T1000 (cell line): ENCODE measurements at regions not wholly inside any gene's neighbourhood (a gene's known extent, or its start where the extent isn't known, plus 50 kb on each side); places are given as distances from the start of the nearest gene placed in this dataset.
"Not testable (repeated sequence)": the region's sequence is repeated elsewhere in the genome, so short reads cannot be mapped to it uniquely, and the experiment has no call there.

ENCODE experiments used
- DNase-seq: peaks from one replicate; lab custom pipeline; 2025; ENCODE audit warnings: mixed read lengths; lab: John Stamatoyannopoulos, UW

DNA sequence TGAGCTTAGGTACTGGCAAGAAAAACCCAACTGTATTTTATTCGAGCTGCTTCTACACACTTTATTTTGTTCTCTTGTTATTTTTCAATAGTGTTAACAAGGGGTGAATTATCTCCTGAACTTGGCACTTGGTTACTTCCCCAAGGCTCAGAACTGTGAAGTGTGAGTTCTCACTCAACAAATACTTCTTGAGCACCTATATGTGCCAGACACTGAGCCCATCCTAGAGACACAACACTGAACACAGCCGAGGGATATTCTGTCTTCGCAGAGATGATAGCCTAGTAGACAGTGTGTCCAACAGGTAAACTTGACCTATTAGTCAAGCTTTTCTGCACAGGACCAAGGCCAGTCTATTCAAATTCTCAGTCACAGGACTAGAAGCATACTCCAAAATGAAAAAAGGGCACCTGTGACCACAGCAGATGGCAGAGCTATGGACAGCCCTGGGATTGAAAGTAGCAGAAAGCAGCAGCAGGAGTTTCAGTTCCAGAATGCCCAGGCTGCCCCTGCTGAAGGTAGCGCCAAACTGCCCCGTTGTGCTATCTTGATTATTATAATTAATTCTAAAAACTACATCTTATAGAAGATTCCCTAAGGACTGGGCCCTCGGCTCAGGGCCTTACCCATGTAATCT lies 77.8 kb upstream of the TAB2 start:
- no peak for DNase-seq

DNA sequence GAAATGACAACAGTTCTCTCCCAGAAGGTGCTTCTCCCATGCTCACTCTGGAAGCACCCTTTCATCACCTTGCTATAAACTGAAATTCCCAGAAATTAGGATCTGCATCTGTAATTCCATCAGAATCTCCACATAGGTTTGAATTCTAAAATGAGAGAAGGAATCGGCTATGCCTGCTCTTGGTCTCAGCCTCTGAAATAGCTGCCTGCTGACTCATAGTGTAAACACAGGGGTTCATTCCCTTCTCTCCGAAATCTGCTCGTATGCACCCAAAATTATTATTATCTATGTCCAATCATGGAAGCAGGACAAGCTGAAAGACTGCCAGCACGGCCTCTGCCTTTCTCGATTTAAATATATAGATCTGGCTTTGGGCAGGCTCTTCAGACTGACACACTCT lies 74.6 kb upstream of the TAB2 start:
- DNase-seq = no peak

- no peak for DNase-seq
These were observed 73.4 kb upstream of the TAB2 start for GRCh38 chr6:149244105-149244504.

- no peak for DNase-seq
These were observed 70.7 kb upstream of the TAB2 start for GRCh38 chr6:149246691-149247384.

DNA sequence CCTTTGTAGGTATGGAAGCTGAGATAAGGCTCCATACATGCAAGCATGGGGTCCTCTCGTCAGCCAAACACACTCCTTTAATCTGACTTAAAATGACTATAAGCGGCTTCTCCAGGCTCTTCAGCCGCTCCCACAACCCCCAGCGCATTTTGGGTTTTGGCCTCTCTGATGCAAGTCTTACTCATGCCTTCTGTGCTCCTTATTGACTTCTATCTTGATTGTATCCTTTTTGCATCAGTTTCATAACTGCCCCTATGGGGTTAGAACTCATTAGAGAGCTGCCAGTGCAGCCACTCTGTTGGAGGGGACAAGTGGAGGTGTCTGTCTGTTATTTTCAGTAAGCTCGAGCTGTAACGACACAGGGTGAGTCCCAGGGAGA lies 70.1 kb upstream of the TAB2 start:
- DNase-seq = no peak

- not testable (repeated sequence) for DNase-seq
These were observed 69.2 kb upstream of the TAB2 start for GRCh38 chr6:149248263-149248662.

DNA sequence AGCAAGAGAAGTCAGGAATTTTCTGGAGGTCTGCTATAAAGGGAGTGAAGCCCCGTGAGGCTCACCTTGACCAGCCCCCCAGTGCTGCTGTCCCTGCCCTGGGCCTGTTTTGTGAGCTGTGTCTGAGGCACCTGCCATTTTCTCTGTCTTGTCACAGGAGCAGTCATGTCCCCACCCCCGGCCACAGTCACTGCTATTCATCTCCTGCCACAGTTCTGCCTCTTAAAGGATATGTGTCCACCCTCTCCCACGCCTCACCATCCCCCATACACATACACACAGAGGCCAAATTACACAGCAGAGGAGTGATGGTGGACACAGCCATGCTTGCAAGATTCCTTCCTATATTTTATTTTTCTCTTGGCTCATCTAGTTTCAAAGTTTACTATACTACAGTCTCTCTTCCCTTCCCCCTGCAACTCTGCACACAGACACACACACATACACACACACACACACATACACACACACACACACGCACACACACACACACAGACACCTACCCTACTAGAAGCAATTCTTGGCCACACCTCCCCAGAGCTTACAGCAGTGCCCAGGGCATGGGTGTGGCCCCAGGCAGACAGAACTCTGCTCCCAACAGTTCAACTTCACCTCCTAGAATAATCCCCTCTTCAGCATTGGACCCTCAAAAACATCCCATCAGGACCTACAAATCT lies 68.7 kb upstream of the TAB2 start:
- DNase-seq = no peak

DNA sequence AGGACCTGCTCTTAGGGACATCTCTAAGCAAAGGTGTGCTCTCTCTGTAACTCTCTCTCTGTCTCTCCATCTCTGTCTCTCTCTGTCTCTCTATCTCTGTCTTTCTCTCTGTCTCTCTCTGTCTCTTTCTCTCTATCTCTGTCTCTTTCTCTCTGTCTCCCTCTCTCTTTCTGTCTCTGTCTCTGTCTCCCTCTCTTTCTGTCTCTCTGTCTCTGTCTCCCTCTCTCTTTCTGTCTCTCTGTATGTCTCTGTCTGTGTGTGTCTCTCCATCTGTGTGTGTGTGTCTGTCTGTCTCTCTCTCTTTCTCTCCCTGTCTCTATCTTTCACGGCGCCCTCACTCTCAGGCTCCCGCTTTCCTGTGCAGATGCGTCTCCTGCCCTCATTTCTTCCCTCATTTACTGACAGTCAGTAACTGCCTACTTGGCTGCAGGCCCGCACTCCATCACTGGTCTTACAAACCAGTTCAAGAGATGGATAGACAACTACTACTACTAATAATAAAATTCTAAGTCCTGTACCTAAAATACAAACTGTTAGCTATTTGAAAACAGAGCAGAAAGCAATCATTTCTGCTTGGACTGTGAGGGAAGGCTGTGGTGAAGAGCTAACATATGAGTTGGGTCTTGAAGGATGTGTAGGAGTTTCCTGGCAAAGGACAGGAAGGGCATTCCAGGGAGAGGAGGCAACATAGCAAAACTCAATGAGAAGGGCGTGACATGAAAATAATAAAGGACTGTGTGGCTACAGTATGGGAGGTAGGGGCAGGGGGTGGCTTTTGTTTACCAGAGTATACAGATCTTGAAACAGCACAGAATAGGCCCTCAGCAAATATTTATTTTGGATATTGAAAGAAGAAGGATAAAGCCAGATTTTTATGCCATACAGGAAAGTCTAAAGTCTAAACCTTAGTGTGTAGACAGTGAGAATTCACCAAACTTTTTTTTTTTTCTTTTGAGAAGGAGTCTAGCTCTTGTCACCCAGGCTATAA lies 67.8 kb upstream of the TAB2 start:
- DNase-seq = no peak

DNA sequence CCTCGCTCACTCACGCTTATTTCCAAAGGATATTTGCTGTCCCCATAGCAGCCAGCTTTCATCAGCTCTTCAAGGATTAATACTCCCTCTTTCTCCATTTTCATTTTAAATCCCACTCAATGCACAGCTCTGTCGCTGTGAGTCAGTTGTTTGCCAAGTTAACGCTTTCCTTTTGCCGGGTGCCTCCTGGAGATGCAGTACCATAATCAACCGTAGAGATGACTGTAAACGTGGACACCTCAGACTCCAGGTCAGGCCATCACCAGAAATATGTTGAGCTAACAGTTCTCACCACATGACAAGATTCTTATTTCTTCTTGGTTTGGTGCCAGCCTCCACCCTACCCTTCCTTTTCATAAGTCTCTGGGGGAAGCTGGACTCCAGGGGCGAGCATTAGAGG lies 66.6 kb upstream of the TAB2 start:
- no peak for DNase-seq

GRCh38 chr6:149252622-149253021 lies 64.9 kb upstream of the TAB2 start:
- DNase-seq = no peak

DNA sequence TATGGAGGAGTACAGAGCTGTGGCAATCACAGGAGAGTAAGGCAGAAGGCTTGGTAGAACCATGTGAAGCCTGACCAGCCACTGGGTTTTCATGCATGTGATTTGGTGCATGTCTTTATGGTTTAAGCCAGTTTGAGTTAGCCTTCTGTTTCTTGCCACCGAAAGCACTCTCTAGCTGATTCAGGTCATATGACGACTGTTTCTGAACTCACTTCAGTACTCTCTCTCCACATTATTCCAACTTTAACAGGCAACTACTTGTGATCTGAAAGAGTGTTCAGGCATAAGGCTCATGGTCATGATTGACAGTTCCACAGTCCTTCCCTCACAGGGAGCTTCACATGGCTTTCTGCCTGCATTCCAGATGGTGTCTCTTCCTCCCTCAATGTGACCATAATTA lies 63.3 kb upstream of the TAB2 start:
- DNase-seq = no peak

DNA sequence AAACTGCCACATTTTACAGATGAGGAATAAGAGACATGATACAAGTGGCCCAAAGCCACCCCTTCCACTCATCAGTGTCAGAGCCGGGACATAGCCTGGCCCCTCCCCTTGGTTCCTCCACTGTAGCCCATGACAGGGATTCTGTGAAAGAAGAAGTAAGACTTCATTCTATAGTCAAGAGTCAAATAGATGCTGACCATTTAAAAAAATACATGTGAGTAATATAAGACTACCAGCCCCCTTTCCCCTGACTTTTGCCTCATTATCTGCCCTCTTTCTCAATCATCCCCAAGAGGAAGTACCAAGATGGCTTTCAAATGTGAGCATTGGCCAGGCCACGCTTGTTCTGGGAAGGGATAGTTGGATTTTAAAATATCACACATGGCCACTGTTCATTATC lies 57.8 kb upstream of the TAB2 start:
- DNase-seq = no peak

DNA sequence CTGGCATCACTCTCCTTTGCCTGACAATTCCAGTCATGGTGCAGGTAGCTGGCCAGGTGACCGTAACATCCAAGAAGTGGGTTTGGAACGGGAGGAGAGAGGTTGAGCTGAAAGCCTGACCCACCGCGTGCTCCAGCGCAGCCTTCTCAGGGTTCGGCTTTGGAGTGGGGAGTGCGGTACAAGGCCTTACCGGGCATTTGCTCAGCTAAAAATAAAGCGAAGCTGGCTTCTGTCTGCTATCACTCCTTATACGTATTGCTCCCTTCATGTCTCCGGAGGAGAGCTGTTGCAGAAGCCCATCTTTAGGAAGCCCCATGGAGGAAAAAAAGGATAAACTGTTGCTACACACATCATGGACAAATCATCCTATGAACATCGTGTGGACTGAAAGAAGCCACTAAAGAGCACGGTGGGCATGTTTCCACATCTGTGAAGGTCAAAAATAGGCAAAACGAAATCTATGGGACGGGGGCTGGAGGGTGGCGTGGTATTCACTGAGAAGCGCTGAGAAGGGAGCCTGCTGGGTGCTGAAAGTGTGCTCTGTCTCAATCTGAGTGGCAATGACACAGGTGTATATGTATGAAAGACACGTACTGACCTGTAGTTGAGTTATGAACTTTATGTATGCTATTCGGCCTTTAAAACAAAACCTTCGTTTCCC lies 57.2 kb upstream of the TAB2 start:
- DNase-seq = no peak

GRCh38 chr6:149261364-149262040 lies 56.0 kb upstream of the TAB2 start:
- DNase-seq = no peak

- DNase-seq = no peak
These were observed 54.2 kb upstream of the TAB2 start for GRCh38 chr6:149263321-149263720.

GRCh38 chr6:149264629-149265028 lies 52.9 kb upstream of the TAB2 start:
- DNase-seq = no peak

DNA sequence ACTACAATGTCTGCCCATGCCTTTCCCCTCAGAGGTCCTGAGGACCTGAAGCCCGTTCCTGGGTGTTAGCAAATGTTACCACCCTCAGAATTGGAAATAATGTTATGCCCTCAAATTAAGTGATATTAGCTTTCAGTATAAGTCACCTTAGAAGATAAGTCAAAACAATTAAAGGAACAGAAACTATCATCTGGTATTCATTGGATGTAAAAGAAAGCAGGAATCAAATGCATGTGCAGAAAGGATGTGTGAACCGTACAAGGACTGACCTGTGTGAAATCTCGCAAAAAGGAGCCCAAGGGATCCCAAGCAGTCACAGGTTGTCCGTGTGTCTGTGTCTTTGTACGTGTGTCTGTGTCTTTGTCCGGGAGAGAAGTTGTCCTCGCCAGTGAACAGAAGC lies 51.6 kb upstream of the TAB2 start:
- no peak for DNase-seq

DNA sequence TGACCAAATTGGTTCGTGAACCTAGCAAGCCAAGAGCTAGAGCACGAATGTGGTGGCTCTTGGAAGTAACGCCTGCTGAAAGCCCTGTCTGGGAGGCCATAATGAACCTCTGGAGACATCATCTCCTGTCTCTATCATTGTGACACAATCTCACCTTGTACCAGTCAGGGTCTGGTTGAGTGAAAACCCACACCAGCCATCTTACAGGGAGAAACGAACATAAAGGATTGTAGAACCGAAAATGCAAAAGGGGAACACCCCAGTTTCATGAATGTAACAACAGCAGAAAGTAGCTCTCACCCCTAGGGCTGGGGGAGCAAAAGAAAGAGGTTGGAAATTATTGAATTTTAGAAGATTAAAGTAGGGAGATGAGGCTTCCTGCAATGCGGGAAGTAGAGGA lies 50.9 kb upstream of the TAB2 start:
- no peak for DNase-seq

GRCh38 chr6:149267072-149267471 lies 50.4 kb upstream of the TAB2 start:
- no peak for DNase-seq

GRCh38 chr6:149267513-149268043 lies 49.9 kb upstream of the TAB2 start:
- DNase-seq = no peak
